Activated CD4-positive, alpha-beta T cell treated with anti-CD3 and anti-CD28 coated beads, Interleukin-2, amount 50 U/mL, for 24 hours (primary cell): ENCODE measurements at regions not wholly inside any gene's neighbourhood (a gene's known extent, or its start where the extent isn't known, plus 50 kb on each side); places are given as distances from the start of the nearest gene placed in this dataset.

Experiments used
- DNase-seq, 2 donors: peaks; one replicate each; pipeline ENCODE4 v3.0.0-alpha.2; 2020; ENCODE audit warnings: low read depth in 1 of 2, low spot score in 1 of 2

DNA sequence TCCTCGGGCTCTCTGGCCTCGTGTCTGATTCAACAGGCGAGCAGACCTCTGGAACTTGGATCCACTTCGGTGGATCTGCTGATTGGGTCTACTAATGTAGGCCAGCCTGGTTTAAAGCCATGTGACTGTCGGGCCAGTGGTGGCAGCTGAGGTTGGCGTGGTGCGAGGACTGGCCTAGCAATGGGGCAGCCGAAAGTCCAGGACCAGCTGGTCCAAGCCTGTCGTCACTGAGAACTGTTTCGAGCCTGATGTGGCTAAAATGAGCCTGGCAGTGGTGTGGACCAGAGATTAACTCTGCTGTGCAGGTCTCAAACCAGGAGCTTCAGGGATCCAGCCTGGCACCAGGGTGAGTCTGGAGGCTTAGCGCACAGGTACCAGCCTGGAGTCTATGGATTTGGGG, 56.4 kb upstream of the ROBO1 start:
- DNase-seq, result no peak

DNA sequence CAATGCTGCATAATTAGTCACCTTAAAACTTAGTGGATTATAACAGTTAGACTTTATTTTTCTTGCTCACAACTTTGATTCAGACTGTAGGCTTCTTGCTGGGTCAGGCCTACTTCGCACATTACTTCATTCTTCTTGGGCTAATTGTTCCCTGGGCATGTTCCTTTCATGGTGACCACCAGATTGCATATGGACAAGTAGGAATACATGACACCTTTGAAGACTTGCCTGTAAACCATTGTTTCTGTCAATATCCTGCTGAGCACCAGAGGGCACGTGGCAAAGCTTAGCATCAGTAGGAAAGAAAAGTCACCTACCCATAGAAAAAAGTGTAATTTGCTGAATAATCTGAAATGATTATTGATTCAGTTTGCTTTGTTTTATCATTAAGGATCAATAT, 54.3 kb upstream of the ROBO1 start:
- DNase-seq, result no peak

DNA sequence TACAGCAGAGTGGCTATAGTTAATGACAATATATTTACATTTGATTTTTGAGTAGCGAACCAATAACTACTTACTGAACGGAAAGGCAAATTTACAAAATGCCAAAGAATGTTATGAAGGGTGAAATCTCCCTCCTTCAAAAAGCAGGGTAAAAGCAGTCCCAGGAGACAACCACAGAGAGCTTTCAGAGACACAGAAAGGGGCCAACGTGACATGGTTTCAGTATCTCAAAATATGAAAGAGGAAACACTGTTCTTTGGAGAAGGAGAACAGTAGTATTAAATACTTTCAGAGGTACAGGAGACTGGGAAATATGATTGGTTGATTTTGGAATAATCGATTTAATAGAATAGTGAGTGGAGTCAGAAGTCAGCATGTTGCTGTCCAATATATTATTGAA, 52.3 kb upstream of the ROBO1 start:
- no peak for DNase-seq

DNA sequence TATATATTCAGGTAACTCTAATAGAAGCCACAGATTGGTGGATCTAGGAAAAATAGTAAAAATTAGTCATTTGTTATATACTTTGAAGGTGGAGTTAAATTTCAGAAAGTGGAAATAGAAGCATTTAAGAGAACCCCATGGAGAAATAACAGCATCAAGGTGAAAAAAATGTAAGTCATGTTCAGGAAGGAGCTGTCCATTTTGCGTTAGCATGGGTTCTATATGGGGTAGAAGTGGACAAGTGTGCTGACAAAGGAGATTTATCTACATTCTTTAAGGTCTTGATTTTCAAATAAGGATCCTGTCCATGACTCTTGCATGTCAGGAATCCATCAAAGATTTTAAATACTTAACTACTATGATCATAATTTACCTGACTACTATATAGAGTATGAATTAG, 50.2 kb upstream of the ROBO1 start:
- no peak for DNase-seq
